HCT116 (cell line): ENCODE measurements at regions not wholly inside any gene's neighbourhood (a gene's known extent, or its start where the extent isn't known, plus 50 kb on each side); places are given as distances from the start of the nearest gene placed in this dataset.

Experiments used
- ATAC-seq: fragments of 200-7000 bp; cut with Tn5 transposase; 2 replicates; pipeline ENCODE4 v1.9.1; 2020; ENCODE audit warnings: mild to moderate bottlenecking, moderate library complexity
- BruUV-seq: library from RNA; stranded (reverse); fragments of 400-500 nt; replicated peaks from 2 replicates; lab custom pipeline; 2021; lab: Mats Ljungman, UMichigan
- CTCF ChIA-PET: fragments of 300-600 bp; sonication (Branson Sonifier 250); formaldehyde crosslinking; loops from one replicate; lab custom pipeline; 2021; ENCODE audit warnings: antibody characterized with exemption; lab: Charles Lee
- POLR2A ChIA-PET: fragments of 300-600, 350-600 bp; sonication (Branson Sonifier 250); formaldehyde crosslinking; loops from one replicate; lab custom pipeline; 2021; ENCODE audit warnings: antibody characterized with exemption; lab: Charles Lee
- RAD21 ChIA-PET, 2 experiments: fragments of 300-600 bp; sonication (Branson Sonifier 250); formaldehyde crosslinking; loops; one replicate each; lab custom pipeline; 2023; ENCODE audit warnings: low total read pairs in 2 of 2; ENCODE audit not compliant: uncharacterized antibody in 2 of 2, unreplicated experiment in 2 of 2, low non-redundant PET in 1 of 2; lab: Charles Lee
- DNase-seq: peaks from one replicate; pipeline ENCODE4 v3.0.0-alpha.2; 2010; ENCODE audit warnings: low read depth, low spot score
- H2AFZ ChIP-seq: fragments of 200-600 bp; shearing (Covaris generic), sonication (generic); 2 replicates; pipeline ENCODE4 v1.6.1; 2017; ENCODE audit warnings: low read depth, mixed run types, mixed read lengths, antibody characterized with exemption, low read length; ENCODE audit not compliant: poor library complexity, severe bottlenecking
- H3K27ac ChIP-seq: 2 replicates; pipeline ENCODE4 v1.5.1; 2012; ENCODE audit warnings: low read depth, low read length
- H3K27me3 ChIP-seq: fragments of 200-600 bp; sonication (generic); 2 replicates; pipeline ENCODE4 v1.6.1; 2016; ENCODE audit warnings: mixed run types, low read length, mixed read lengths; ENCODE audit not compliant: insufficient read depth
- H3K36me3 ChIP-seq, 2 experiments: fragments of 200-500 bp in 1 of 2; fragments of 200-600 bp in 1 of 2; sonication (Bioruptor generic) in 1 of 2; sonication (generic) in 1 of 2; 2 replicates each; pipeline versions ENCODE4 v1.5.1 to v1.6.1; 2014 to 2016; ENCODE audit warnings: low read length in 2 of 2, inconsistent platforms in 1 of 2, mixed read lengths in 1 of 2, mixed run types in 1 of 2; ENCODE audit not compliant: insufficient read depth in 2 of 2, control insufficient read depth in 1 of 2
- H3K4me1 ChIP-seq, 2 experiments: fragments of 200-600 bp in 1 of 2; sonication (generic) in 1 of 2; 2 replicates each; pipeline versions ENCODE4 v1.5.1 to v1.6.1; 2012 to 2017; ENCODE audit warnings: low read length in 2 of 2, inconsistent platforms in 1 of 2, mild to moderate bottlenecking in 1 of 2, mixed read lengths in 1 of 2, mixed run types in 1 of 2, moderate library complexity in 1 of 2; ENCODE audit not compliant: insufficient read depth in 2 of 2, control insufficient read depth in 1 of 2
- H3K4me2 ChIP-seq: fragments of 200-600 bp; sonication (generic); 2 replicates; pipeline ENCODE4 v1.6.1; 2017; ENCODE audit warnings: mixed run types, low read length, mixed read lengths
- H3K4me3 ChIP-seq, 2 experiments: fragments of 200-600 bp in 1 of 2; sonication (generic) in 1 of 2; replicated peaks in 1 of 2; 2 replicates each; pipeline ENCODE4 v1.5.1; 2011 to 2016; ENCODE audit warnings: low read length in 2 of 2, control low read depth in 1 of 2, low read depth in 1 of 2, mild to moderate bottlenecking in 1 of 2, mixed read lengths in 1 of 2, mixed run types in 1 of 2
- H3K79me2 ChIP-seq: fragments of 200-600 bp; sonication (generic); 2 replicates; pipeline ENCODE4 v1.6.1; 2017; ENCODE audit warnings: mild to moderate bottlenecking, mixed run types, low read length, moderate library complexity, mixed read lengths; ENCODE audit not compliant: insufficient read depth
- H3K9ac ChIP-seq: fragments of 200-600 bp; sonication (generic); 2 replicates; pipeline ENCODE4 v1.6.1; 2016; ENCODE audit warnings: low read length, mixed read lengths
- H3K9me2 ChIP-seq: fragments of 200-600 bp; sonication (generic), shearing (Covaris generic); 2 replicates; pipeline ENCODE4 v1.6.1; 2017; ENCODE audit warnings: mixed run types, mild to moderate bottlenecking, moderate library complexity; ENCODE audit not compliant: insufficient read depth
- H3K9me3 ChIP-seq, 2 experiments: fragments of 200-500 bp in 1 of 2; fragments of 200-600 bp in 1 of 2; sonication (Bioruptor generic) in 1 of 2; sonication (generic) in 1 of 2; 2 replicates each; pipeline ENCODE4 v1.6.1; 2014 to 2017; ENCODE audit warnings: low read length in 2 of 2, mixed read lengths in 2 of 2, inconsistent platforms in 1 of 2, low read depth in 1 of 2, mild to moderate bottlenecking in 1 of 2, mixed run types in 1 of 2, moderate library complexity in 1 of 2; ENCODE audit not compliant: control insufficient read depth in 1 of 2, insufficient read depth in 1 of 2
- H4K20me1 ChIP-seq: fragments of 200-600 bp; sonication (generic), shearing (Covaris generic); 2 replicates; pipeline ENCODE4 v1.6.1; 2017; ENCODE audit warnings: mixed run types, mild to moderate bottlenecking, moderate library complexity; ENCODE audit not compliant: insufficient read depth
- CBX3 ChIP-seq: IDR thresholded peaks from 2 replicates; pipeline ENCODE4 v1.6.1; 2012; ENCODE audit warnings: low read depth
- EGR1 ChIP-seq: IDR thresholded peaks from 2 replicates; pipeline ENCODE4 v1.6.1; 2012; ENCODE audit warnings: low read depth
- ELF1 ChIP-seq: IDR thresholded peaks from 2 replicates; pipeline ENCODE4 v1.6.1; 2012; ENCODE audit warnings: low read depth, borderline replicate concordance
- EZH2 ChIP-seq: fragments of 200-600 bp; sonication (generic); IDR thresholded peaks from 2 replicates; pipeline ENCODE4 v1.6.1; 2017; ENCODE audit warnings: antibody characterized with exemption, mixed run types
- EZH2phosphoT487 ChIP-seq: fragments of 200-600 bp; IDR thresholded peaks from 2 replicates; pipeline ENCODE4 v1.6.1; 2018; ENCODE audit warnings: antibody characterized with exemption, borderline replicate concordance
- POLR2A ChIP-seq: IDR thresholded peaks from 2 replicates; pipeline ENCODE4 v1.7.0; 2011; ENCODE audit warnings: borderline replicate concordance; ENCODE audit not compliant: insufficient read depth, insufficient read length; ENCODE audit errors: extremely low read depth
- POLR2AphosphoS5 ChIP-seq: IDR thresholded peaks from 2 replicates; pipeline ENCODE4 v1.6.1; 2011; ENCODE audit warnings: mild to moderate bottlenecking, low read depth, low read length, moderate library complexity
- RAD21 ChIP-seq: IDR thresholded peaks from 2 replicates; pipeline ENCODE4 v1.6.1; 2012; ENCODE audit warnings: low read depth, mild to moderate bottlenecking
- SIN3A ChIP-seq: IDR thresholded peaks from 2 replicates; pipeline ENCODE4 v1.6.1; 2012; ENCODE audit warnings: low read depth
- SP1 ChIP-seq: IDR thresholded peaks from 2 replicates; pipeline ENCODE4 v1.6.1; 2012; ENCODE audit warnings: low read depth
- SRF ChIP-seq: IDR thresholded peaks from 2 replicates; pipeline ENCODE4 v1.6.1; 2012; ENCODE audit warnings: low read depth
- YY1 ChIP-seq: IDR thresholded peaks from 2 replicates; pipeline ENCODE4 v1.6.1; 2011; ENCODE audit warnings: low read length, low read depth, moderate library complexity, mild to moderate bottlenecking; ENCODE audit not compliant: insufficient replicate concordance; ENCODE audit errors: extremely low read depth
- intact Hi-C: fragments of 100-400 bp; cut with micrococcal nuclease; formaldehyde crosslinking; loops from 2 replicates; pipeline ENCODE4 v1.10.0; 2022
- TF ChIP-seq, protein P1 (sequence below), 3 experiments: fragments of 200-600 bp in 1 of 3; sonication (generic) in 1 of 3; IDR thresholded peaks in 2 of 3; conservative IDR thresholded peaks in 1 of 3; 2 replicates each; pipeline ENCODE4 v1.5.1; 2012 to 2017; ENCODE audit warnings: low read depth in 2 of 3, low read length in 2 of 3, antibody characterized with exemption in 1 of 3, borderline replicate concordance in 1 of 3, control low read depth in 1 of 3, mild to moderate bottlenecking in 1 of 3, mixed read lengths in 1 of 3, mixed run types in 1 of 3, moderate library complexity in 1 of 3; ENCODE audit not compliant: insufficient read depth in 1 of 3
- TF ChIP-seq, protein P2 (sequence below): IDR thresholded peaks from 2 replicates; pipeline ENCODE4 v1.6.1; 2012
- TF ChIP-seq, protein P3 (sequence below): IDR thresholded peaks from 2 replicates; pipeline ENCODE4 v1.6.1; 2012

- DNase-seq, result no peak
- Histone ChIP-seq H4K20me1 (no peaks in the 10 kb centered on the region), H3K27me3 (no peaks in the 10 kb centered on the region), H3K4me3 (no peak overlapping the region), H3K79me2 (no peaks in the 10 kb centered on the region), H3K4me2 (no peak overlapping the region), H2AFZ (no peak overlapping the region), H3K36me3 (no peaks in the 10 kb centered on the region), H3K9me3 (no peaks in the 10 kb centered on the region), H3K9me2 (no peaks in the 10 kb centered on the region), H3K4me1 (no peaks in the 10 kb centered on the region), H3K9ac (no peak overlapping the region), H3K27ac (no peak overlapping the region)
- ChIA-PET CTCF (no interaction called here), POLR2A (no interaction called here), RAD21 (no interaction called here)
- TF ChIP-seq ELF1, result no peak
- no peak for TF ChIP-seq EZH2
- no peak for TF ChIP-seq SRF
- TF ChIP-seq POLR2AphosphoS5, result no peak
- no peak for TF ChIP-seq RAD21
- TF ChIP-seq CBX3, result no peak
- TF ChIP-seq, protein P1, sequence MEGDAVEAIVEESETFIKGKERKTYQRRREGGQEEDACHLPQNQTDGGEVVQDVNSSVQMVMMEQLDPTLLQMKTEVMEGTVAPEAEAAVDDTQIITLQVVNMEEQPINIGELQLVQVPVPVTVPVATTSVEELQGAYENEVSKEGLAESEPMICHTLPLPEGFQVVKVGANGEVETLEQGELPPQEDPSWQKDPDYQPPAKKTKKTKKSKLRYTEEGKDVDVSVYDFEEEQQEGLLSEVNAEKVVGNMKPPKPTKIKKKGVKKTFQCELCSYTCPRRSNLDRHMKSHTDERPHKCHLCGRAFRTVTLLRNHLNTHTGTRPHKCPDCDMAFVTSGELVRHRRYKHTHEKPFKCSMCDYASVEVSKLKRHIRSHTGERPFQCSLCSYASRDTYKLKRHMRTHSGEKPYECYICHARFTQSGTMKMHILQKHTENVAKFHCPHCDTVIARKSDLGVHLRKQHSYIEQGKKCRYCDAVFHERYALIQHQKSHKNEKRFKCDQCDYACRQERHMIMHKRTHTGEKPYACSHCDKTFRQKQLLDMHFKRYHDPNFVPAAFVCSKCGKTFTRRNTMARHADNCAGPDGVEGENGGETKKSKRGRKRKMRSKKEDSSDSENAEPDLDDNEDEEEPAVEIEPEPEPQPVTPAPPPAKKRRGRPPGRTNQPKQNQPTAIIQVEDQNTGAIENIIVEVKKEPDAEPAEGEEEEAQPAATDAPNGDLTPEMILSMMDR (IDR thresholded peaks at IDR 0.05 in 2 of 3, conservative IDR thresholded peaks at IDR 0.05 in 1 of 3; ENCODE audit: borderline replicate concordance in 1 of 3, insufficient read depth in 1 of 3, low read depth in 2 of 3, low read length in 2 of 3), result no peak
- TF ChIP-seq YY1, result no peak
- no peak for ATAC-seq
- BruUV-seq, result no TSS peak
- intact Hi-C loops, result no loop called here
Measured at GRCh38 chr4:101417046-101417445, 69.7 kb upstream of the PPP3CA start.

GRCh38 chr4:101415962-101416361, 68.6 kb upstream of the PPP3CA start:
- BruUV-seq, result no TSS peak
- Histone ChIP-seq H3K4me2 (no peak overlapping the region), H2AFZ (no peak overlapping the region), H3K36me3 (no peaks in the 10 kb centered on the region), H3K27me3 (no peaks in the 10 kb centered on the region), H3K9me2 (no peaks in the 10 kb centered on the region), H3K9me3 (no peaks in the 10 kb centered on the region), H3K27ac (no peak overlapping the region), H3K4me1 (no peaks in the 10 kb centered on the region), H3K79me2 (no peaks in the 10 kb centered on the region), H3K9ac (no peak overlapping the region), H3K4me3 (no peak overlapping the region), H4K20me1 (no peaks in the 10 kb centered on the region)
- ChIA-PET CTCF (no interaction called here), POLR2A (interaction anchor here (0.7 kb wide), 1 partner anchor 11 kb away, joined by 4 read pairs; no protein-coding TSS in a partner anchor), RAD21 (no interaction called here)
- TF ChIP-seq, protein P2, sequence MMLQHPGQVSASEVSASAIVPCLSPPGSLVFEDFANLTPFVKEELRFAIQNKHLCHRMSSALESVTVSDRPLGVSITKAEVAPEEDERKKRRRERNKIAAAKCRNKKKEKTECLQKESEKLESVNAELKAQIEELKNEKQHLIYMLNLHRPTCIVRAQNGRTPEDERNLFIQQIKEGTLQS, result no peak
- no peak for TF ChIP-seq SIN3A
- no peak for TF ChIP-seq POLR2A
- no peak for TF ChIP-seq ELF1
- no peak for TF ChIP-seq EGR1
- TF ChIP-seq CBX3, result no peak
- TF ChIP-seq, protein P1 (IDR thresholded peaks at IDR 0.05 in 2 of 3, conservative IDR thresholded peaks at IDR 0.05 in 1 of 3; ENCODE audit: borderline replicate concordance in 1 of 3, insufficient read depth in 1 of 3, low read depth in 2 of 3, low read length in 2 of 3), result no peak
- TF ChIP-seq RAD21, result no peak
- no peak for TF ChIP-seq SP1
- no peak for TF ChIP-seq POLR2AphosphoS5
- TF ChIP-seq EZH2phosphoT487, result no peak
- TF ChIP-seq, protein P3, sequence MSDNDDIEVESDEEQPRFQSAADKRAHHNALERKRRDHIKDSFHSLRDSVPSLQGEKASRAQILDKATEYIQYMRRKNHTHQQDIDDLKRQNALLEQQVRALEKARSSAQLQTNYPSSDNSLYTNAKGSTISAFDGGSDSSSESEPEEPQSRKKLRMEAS, result no peak
- no peak for ATAC-seq
- no peak for DNase-seq
- intact Hi-C loops, result no loop called here
